ENCODE measurements at regions not wholly inside any gene's neighbourhood (a gene's known extent, or its start where the extent isn't known, plus 50 kb on each side); places are given as distances from the start of the nearest gene placed in this dataset.

- TF ChIP-seq CTCF (conservative IDR thresholded peaks at IDR 0.05; ENCODE audit: low read depth, low read length) (no peak), EZH2 (IDR thresholded peaks at IDR 0.05; ENCODE audit: low read length, unreplicated experiment) (no peak), EZH2phosphoT487 (IDR thresholded peaks at IDR 0.05; ENCODE audit: borderline replicate concordance, low read length) (no peak)
Observed at GRCh38 chr2:198857246-198857645, 600.5 kb downstream of the SATB2 start.

Measured in PC-3 (cell line).